HG03108 (cell line): ENCODE measurements at regions not wholly inside any gene's neighbourhood (a gene's known extent, or its start where the extent isn't known, plus 50 kb on each side); places are given as distances from the start of the nearest gene placed in this dataset.

ENCODE experiments used
- ATAC-seq: cut with Tn5 transposase; IDR thresholded peaks from one replicate; pipeline ENCODE4 v1.9.1; 2021; ENCODE audit warnings: moderate library complexity; ENCODE audit not compliant: unreplicated experiment

DNA sequence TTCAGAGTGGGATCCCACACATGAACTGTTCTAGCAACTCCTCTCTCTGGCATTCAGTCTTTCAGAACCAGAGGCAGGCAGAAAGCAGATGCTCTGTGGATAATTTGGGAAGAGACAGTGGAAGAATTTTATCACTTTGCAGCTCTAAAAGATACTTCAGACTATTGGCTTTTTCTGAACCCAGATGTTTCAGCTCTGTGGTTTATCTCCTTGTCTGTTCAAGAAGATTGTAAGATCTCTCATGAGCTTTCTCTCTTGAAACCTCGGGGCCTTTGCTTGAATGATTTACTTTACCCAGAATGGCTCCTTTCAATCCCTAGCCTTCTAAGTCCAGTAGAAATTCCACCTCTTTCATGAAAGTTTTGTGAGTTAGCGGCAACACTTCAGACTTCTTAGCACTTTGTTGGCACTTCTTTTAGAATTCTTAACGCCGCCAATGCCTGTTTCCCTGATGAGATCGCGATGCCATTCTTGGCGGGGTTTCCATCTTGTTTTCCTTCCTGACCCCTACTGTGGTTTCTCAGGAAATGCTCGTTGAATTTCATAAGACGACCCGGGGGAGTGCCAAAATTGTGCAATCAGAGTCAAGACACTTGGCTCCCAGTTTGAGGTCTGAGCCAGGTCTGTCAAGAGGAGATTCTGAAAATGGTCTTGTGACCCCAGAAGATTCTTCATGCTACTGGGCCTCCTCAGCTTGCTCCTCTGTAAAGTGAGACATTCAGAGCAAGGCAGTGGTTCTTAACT is 107.0 kb upstream of the PRICKLE1 start:
- ATAC-seq: no peak

DNA sequence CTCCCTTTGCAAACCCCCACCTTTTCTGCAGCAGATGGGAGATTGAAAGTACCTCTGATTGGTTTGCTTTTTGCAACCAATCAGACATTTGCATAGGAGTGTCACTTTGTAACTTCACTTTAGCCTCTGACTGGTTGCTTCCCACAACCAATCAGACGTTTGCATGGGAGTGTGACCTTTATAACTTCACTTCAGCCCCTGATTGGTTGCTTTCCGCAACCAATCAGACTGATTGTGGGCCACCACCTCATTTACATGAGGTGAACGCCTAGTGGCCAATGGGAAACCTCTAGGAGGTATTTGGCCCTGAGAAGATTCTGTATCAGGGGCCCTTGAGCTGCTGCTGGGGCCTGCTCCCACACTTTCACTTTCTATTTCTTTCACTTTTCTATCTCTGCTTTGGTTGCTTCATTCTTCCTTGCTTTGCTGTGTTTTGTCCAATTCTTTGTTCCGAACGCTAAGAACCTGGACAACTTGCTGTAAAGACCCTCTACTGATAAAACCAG is 106.0 kb upstream of the PRICKLE1 start:
- no peak for ATAC-seq

DNA sequence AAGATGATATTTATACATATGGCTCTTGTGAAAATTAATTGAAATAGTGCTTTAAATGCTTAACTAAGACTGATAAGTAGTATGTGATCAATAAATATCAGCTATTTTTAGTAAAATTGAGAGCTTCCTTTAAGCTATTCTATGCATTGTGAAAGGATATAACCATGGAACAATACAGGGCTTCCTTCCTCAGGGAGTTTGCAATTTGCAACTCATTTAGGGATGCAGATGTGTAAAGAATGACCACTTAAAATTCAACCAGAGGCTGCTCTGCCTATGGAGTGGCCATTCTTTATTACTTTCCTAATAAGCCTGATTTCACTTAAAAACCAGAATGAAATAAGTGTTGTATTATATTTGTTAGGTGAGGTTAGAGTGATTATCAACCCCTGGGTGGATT is 103.2 kb upstream of the PRICKLE1 start:
- ATAC-seq: no peak

DNA sequence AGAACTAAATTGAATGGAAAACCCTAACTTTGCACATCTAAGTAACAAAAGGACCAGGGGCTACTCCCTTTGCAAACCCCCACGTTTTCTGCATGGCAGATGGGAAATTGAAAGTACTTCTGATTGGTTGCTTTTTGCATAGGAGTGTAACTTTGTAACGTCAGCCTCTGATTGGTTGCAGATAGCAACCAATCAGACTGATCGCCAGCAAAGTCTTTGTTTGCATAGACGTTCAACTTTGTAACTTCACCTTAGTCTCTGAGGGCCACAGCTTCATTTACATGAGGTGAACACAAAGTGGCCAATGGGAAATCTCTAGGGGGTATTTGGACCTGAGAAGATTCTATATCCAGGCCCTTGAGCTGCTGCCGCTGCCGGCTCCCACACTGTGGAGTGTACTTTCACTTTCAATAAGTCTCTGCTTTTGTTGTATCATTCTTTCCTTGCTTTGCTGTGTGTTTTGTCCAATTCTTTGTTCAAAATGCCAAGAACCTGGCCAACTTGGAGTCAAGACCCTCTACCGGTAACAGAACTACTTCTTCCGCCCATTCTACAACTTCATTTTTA is 102.5 kb upstream of the PRICKLE1 start:
- no peak for ATAC-seq

DNA sequence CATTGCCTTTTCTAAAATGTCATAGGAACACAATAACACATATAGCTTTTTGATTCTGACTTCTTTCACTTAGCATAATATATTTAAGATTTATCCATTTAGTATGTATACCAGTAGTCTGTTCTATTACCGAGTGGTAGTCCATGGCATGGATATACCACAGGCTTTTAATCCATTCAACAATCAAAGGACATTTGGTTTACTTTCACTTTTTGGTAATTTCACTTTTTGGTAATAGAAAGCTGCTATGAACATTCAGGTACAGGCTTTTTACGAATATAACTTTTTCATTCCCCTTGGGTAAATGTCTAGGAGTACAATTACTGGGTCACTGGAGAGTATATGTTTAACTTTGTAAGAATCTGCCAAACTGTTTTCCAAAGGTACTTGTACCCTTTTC is 100.7 kb upstream of the PRICKLE1 start:
- no peak for ATAC-seq

DNA sequence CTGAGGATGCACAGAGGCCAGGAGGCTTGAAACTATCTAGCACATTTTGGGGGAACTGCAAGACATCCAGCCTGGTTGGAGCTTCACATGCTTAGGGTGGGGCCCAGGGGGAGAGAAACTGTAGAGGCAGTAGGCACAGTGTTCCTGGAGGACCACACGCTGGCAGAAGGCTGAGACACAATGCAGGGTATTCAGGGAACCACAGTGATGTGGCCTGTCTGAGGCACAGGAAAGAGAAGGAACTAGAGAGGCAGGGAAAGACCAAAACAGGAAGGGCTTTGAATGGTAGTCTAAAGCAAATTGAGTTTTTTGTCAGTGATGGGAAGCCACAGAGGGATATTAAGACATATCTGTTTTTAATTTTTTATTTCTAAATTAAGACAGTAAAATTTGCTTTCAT is 100.2 kb upstream of the PRICKLE1 start:
- ATAC-seq: no peak

DNA sequence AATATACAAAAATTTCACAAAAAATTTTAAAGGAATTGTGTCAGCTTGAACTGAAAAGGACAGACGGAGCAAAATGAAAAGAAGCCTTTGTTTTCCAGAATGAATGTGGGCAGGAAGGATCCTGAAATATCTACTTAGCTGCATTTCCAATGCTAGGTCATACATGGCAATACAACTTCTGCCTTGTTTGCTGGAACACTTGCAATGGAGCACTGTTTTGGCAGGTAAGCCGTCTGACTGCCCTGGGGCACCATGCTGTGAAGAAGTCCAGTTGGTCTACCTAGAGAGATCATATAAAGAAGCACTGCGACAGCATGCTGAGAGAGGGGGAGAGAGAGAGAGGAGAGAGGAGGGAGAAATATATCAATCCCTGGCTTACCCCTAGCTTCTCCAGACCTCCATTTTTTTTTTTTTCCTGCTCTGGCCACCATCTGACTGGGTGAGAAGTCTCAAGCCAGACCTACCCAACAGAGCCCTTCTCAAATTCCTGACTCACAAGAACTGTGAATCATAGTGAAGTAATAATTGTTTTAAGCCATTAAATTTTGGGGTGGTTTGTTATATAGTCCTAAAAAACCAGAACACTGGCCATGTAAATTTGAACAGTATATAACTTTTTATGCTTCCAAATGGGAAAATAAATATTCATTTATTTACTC is 97.1 kb upstream of the PRICKLE1 start:
- no peak for ATAC-seq

DNA sequence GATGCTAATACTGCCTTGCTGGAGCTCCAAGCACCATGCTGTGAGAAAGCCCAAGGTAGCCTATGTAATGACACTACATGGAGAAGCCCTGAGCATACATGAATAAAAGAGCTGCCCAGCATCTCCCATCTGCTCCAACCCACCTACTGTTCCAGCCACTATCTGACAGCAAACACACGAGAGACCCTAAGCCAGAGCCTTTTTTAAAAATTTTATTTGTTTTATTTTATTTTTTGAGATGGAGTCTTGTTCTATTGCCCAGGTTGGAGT is 95.2 kb upstream of the PRICKLE1 start:
- ATAC-seq: no peak

DNA sequence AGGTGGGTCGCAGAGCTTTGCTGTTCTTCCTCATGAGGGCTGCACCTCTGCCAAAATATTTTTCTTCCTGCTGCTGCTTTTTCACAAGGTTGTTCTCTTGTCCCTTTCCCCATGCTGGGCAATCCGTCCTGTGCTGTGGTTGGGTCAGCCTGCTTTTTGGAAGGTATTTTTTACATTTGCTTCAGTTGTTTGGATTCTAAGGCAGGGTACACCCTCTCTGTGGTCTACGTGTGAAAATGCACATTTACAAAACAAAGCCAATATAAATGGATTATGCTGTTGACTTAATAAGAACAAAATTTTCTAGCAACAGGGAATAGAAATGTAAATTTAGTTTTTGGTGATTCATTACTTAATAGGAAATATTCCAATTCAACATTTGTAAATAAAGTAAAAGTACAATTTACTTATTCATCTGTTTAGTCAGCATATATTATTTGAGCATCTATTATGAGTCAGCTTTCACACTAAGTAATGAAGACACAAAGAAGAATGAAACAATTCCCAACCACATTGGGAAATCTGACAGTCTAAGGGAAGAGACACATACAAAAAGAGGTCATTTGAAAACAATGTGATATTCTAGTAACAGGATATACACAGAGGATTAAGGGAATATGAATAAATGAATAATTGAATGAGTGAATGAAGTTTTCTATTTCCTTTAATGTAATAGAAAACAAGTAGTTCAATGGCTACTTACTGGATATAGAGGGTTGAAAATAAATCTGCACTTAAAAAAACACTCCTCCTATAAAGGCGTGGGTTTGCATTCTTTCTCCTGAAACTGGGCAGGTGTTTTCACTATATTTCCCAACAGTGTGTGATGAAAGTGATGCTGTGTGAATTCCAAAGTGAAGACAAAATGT is 94.6 kb upstream of the PRICKLE1 start:
- ATAC-seq: no peak

DNA sequence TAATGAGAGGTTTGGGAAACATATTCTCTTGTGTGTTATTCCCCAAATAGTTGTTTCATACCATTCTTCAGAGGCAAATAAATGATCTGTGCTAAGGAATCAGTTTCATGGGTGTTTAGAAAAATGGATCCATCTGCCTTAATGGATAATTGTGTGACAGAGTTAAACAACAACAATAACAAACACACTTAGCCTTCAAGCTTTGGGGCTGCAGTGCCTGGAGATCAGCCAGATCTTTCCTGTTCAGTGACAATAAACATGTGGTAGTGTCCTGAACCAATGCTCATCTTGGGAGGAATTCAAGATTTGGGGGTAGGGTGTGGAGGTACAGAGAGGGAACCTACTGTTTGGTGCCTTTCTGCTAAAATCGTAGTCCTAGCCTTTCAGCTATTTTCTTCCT is 93.7 kb upstream of the PRICKLE1 start:
- no peak for ATAC-seq

DNA sequence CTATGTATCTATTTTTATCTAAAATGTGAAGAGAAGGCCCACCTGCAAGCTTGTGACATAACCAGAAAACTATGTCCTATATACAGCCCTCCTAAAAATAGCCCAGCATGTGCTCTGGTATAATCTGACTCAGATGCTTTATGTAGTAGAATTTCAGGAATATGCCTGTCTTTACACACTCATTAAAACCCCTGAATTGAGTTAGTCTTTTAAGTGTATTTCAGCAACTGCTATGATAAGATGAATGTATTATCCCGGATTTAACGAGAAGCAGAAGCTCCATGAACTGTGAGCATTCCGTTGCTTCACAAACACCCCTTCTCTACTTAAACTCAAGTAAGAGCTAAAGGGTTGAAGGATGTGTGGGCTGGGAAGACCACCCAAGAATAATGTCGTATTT is 89.9 kb upstream of the PRICKLE1 start:
- no peak for ATAC-seq

DNA sequence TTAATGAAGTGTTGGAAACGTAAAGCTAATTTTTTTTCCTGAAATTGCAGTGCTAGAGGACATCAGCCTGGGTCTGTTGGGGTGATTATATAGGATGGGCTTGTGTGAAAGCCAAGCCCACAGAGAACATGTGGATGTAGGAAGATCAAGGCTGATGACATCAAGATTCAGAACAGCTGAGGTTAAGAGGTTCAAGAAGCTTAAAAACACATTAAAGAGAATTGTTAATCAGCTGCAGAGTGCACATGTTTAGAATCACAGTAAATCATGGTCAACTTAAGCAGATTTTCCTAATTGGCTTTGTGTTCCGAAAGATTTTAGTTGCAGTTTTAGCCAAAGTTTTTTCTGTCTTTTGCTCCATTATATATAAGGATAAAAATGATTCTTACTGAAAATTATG is 87.9 kb upstream of the PRICKLE1 start:
- ATAC-seq: no peak

DNA sequence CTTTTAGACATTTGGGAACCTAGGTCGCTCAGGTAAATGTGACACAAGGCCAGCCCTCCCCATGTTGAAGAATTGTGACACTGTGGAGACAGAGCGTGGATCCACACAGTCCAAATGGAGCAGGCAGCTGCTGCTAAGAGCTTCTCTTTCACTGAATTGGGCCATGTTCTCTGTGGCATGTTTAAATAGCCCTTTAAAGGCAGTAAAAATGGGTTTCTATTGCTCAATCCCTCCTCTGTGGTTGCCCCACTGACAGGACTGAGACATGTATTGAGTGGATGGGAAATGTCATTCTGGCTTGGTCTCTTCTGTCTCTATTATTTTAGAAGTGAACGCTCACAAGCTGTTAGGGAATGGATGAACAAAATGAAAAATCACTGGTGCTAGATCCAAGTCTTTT is 84.0 kb upstream of the PRICKLE1 start:
- no peak for ATAC-seq

DNA sequence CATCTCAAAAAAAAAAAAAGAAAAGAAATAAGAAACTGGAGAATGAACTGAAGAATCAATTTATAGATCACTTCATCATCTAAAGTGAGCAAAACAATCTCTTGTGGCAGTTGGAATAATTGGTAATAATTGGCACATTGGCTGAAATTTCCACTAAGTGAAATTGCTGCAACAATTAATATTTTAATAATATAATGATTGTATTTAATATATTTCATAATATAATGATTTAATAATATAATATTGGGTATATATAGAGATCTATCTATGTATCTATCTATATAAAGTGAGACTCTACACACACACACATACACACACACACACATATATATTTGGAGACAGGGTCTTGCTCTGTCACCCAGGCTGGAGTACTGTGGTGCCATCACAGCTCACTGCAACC is 81.2 kb upstream of the PRICKLE1 start:
- ATAC-seq: no peak

DNA sequence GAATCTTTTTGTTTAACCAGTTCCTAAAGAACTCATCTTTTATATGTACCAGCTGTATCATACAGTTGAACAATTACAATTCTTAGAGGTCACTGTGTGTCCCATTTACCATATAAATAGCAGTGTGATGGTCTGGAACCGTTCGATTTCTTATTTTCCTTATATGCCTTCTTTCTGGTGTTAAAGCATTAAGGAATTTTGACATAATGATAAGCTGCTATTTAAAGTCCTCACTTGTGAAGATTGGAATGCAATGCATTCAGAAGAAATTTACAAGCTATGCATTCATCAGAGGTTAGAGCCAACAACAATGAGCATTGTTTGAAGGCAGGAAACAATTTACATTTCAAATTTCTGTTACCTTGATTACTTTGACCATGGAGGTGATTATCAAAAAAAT is 80.0 kb upstream of the PRICKLE1 start:
- no peak for ATAC-seq

DNA sequence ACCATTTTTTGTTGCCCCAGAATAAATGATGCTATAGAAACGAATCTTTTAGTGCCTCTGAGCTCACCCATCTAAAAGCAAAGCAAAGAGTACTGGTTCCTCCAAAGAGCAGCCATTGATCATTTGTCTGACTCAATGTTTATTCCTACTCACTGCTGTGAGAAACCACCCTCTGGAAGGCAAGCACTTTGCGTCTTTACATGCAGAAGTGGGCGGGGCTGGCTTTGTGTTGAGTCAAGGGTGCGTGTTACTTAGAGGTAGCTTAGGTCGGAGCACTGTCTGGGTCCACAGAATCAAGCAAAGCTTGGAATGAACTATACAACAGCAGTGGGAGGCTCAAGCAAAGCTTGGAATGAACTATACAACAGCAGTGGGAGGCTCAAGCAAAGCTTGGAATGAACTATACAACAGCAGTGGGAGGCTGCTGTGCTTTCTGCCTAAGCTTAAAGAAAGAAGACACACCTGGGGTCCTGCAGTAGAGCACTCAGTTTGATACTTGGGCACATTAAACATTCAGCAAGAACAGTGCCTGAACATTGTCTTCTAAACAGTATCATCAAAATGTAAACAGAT is 77.2 kb upstream of the PRICKLE1 start:
- no peak for ATAC-seq

DNA sequence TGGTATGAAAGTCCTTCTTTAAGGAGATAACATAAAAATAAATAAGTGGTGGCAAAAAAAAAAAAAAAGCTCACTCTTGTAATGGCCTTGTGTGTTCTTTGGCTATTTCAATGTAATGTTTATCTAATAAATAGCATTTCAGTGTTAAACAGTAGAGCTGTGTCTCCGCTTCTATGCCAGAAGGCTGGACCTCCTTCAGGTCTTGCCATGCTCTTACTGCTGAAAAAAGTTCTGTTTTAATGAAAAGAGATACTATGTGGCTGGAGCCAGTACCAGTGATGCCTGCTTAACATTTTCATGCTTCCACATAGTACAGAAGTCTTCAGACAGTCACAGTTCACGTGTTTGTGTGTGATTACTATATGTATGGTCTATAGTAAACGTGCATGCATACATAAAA is 74.1 kb upstream of the PRICKLE1 start:
- ATAC-seq: no peak

DNA sequence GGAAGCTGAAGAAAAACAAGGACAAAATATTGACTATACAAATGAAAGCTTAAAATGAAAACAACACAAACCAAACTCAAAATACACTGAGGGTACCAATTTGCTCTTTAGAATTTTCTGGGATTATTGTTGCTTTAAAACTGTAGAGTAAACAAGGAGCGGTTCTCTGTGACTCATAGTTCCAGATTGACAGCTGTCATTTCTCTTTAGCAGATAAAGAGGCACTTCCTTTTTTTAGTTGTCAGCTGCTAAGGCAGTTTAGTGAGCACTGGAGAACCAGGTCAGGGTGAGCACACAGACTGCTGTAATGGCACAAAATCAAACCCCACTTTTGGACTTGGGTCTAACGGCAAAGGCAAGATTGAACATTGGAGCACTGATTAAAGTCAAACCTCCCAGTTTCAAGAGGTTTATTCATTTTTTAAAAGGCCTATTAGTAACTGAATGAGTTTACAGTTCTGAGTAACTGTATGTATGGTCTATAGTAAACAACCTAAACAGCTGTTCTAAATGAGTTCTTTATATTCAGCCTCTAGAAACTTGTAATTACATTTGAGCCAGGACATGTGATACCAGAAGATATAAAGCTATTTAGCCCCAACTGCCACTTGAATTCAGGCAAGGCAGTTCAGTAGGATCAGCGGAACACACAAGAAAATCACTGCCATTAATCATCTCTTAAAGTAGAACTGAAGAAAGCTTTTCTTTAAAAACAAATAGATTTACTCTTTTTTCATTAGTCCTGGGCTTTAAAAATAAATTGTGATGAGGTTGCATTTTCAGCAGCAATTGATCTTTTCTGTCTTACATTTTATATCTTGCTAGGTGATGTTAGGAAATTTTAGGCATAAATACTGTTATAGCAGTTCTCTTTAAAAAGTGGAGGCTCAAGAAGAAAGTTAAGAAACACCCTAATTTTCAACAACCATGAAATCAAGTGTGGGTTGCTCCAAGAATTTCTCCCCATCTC is 71.7 kb upstream of the PRICKLE1 start:
- no peak for ATAC-seq

DNA sequence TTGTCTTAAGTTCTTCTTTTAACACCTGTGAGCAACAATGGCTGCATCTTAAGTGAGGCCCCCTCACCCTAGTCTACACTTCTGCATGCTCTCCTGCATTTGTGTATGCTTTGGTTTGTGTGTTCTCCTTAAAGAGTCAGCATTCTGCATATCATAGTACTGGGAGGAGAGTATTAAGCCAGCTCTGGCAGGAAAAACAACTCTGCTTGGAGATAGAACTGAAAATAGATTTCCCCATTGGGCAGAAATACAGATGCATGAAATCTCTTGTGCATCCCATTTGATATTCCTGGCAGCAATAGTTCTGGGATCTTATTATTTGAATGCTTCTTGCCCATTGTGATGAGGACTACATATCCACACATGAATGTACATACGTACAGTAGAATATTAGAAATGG is 70.6 kb upstream of the PRICKLE1 start:
- ATAC-seq: no peak

DNA sequence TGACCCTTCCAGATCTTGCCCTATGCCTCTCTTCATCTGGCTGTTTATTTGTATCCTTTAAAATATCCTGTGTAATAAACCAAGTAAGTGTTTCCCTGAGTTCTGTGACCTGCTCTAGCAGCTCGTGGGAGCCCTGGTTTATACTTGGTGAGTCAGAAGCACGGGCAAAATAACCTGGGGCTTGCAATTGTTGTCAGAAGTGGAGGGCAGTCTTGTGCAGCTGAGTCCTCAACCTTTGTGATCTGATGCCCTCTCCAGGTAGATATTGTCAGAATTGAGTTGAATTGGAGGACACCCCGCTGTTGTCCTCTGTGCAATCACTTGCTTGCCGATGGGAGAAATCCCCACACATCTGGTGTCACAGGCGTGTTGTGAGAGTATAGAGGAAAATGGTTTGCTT is 62.5 kb upstream of the PRICKLE1 start:
- ATAC-seq: no peak
